ENCODE measurements at regions not wholly inside any gene's neighbourhood (a gene's known extent, or its start where the extent isn't known, plus 50 kb on each side); places are given as distances from the start of the nearest gene placed in this dataset.

DNA sequence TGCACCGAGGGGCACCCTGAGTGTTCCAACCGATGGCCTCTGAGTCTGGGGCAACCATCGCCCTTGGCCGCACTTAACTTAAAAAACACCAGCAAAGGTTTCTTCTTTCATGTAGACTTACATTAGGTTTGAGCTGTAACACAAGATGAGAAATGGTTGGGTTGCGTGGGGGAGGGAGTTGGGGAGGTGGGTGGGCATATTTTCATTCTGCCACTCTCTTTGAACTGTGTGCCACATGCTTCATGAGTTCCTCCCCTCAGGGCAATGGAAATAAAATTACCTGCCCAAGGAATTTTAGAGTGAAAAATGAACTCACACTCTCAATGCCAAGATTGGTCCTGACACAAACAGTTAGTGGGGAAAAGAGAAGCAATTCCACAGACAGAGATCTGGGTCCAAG lies 430.1 kb upstream of the USP24 start:
- no peaks in the 10 kb centered on the region for H3K79me2 ChIP-seq (ENCODE audit: insufficient read depth, low read length)
- no peaks in the 10 kb centered on the region for H3F3A ChIP-seq (ENCODE audit: insufficient read depth, low read length)
- H2AFZ ChIP-seq (ENCODE audit: low read length) = no peak overlapping the region
- no peak overlapping the region for H3K9ac ChIP-seq (ENCODE audit: low read length)
- no peak overlapping the region for H3K27ac ChIP-seq (ENCODE audit: low read depth, low read length, poor library complexity, severe bottlenecking)
- H3K9me2 ChIP-seq (ENCODE audit: low read depth, low read length) = no peaks in the 10 kb centered on the region
- no peaks in the 10 kb centered on the region for H3K36me3 ChIP-seq (ENCODE audit: insufficient read depth, low read length)
- H3K9me3 ChIP-seq (ENCODE audit: low read length) = no peaks in the 10 kb centered on the region
- no peaks in the 10 kb centered on the region for H3K4me1 ChIP-seq (ENCODE audit: insufficient read depth, low read length, severe bottlenecking)
- H3K4me3 ChIP-seq (ENCODE audit: low read depth, low read length, poor library complexity, severe bottlenecking) = no peak overlapping the region
- H3K4me2 ChIP-seq (ENCODE audit: low read length) = no peak overlapping the region
- no peaks in the 10 kb centered on the region for H4K20me1 ChIP-seq (ENCODE audit: insufficient read depth, low read length)
- H3K27me3 ChIP-seq (ENCODE audit: insufficient read depth, low read length) = no peaks in the 10 kb centered on the region
- TF ChIP-seq, protein P1, sequence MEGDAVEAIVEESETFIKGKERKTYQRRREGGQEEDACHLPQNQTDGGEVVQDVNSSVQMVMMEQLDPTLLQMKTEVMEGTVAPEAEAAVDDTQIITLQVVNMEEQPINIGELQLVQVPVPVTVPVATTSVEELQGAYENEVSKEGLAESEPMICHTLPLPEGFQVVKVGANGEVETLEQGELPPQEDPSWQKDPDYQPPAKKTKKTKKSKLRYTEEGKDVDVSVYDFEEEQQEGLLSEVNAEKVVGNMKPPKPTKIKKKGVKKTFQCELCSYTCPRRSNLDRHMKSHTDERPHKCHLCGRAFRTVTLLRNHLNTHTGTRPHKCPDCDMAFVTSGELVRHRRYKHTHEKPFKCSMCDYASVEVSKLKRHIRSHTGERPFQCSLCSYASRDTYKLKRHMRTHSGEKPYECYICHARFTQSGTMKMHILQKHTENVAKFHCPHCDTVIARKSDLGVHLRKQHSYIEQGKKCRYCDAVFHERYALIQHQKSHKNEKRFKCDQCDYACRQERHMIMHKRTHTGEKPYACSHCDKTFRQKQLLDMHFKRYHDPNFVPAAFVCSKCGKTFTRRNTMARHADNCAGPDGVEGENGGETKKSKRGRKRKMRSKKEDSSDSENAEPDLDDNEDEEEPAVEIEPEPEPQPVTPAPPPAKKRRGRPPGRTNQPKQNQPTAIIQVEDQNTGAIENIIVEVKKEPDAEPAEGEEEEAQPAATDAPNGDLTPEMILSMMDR (IDR thresholded peaks at IDR 0.05; ENCODE audit: low read length) = no peak
- no peak for TF ChIP-seq EZH2 (IDR thresholded peaks at IDR 0.05; ENCODE audit: borderline replicate concordance, low read length)

DNA sequence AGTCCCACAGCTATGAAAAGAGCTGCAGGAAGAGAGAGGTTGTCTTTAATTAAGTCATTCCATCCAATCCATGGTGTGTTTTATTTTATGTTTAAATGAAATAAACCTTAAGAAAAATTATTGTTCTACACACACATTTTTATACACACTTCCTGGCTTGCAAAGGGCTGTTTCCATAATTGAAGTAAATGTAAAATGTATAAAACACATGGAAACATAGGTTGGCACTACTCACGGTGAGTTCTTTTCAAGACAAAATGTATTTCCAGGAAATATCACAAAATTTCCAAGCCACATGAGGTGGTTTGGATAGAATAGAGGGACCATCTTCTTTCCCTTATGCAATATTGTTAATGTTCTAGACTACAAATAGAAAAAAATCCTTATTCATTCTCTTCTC lies 426.8 kb upstream of the USP24 start:
- Histone ChIP-seq H3K9me3 (ENCODE audit: low read length) (no peaks in the 10 kb centered on the region), H3K4me3 (ENCODE audit: low read depth, low read length, poor library complexity, severe bottlenecking) (no peak overlapping the region), H2AFZ (ENCODE audit: low read length) (no peak overlapping the region), H3K27me3 (ENCODE audit: insufficient read depth, low read length) (no peaks in the 10 kb centered on the region), H3K4me1 (ENCODE audit: insufficient read depth, low read length, severe bottlenecking) (no peaks in the 10 kb centered on the region), H3K9me2 (ENCODE audit: low read depth, low read length) (no peaks in the 10 kb centered on the region), H3K27ac (ENCODE audit: low read depth, low read length, poor library complexity, severe bottlenecking) (no peak overlapping the region), H3K79me2 (ENCODE audit: insufficient read depth, low read length) (no peaks in the 10 kb centered on the region), H3K9ac (ENCODE audit: low read length) (no peak overlapping the region), H3K36me3 (ENCODE audit: insufficient read depth, low read length) (no peaks in the 10 kb centered on the region), H3F3A (ENCODE audit: insufficient read depth, low read length) (no peaks in the 10 kb centered on the region), H4K20me1 (ENCODE audit: insufficient read depth, low read length) (no peaks in the 10 kb centered on the region), H3K4me2 (ENCODE audit: low read length) (no peak overlapping the region)
- no peak for TF ChIP-seq EZH2 (IDR thresholded peaks at IDR 0.05; ENCODE audit: borderline replicate concordance, low read length)
- TF ChIP-seq, protein P1 (IDR thresholded peaks at IDR 0.05; ENCODE audit: low read length) = no peak

DNA sequence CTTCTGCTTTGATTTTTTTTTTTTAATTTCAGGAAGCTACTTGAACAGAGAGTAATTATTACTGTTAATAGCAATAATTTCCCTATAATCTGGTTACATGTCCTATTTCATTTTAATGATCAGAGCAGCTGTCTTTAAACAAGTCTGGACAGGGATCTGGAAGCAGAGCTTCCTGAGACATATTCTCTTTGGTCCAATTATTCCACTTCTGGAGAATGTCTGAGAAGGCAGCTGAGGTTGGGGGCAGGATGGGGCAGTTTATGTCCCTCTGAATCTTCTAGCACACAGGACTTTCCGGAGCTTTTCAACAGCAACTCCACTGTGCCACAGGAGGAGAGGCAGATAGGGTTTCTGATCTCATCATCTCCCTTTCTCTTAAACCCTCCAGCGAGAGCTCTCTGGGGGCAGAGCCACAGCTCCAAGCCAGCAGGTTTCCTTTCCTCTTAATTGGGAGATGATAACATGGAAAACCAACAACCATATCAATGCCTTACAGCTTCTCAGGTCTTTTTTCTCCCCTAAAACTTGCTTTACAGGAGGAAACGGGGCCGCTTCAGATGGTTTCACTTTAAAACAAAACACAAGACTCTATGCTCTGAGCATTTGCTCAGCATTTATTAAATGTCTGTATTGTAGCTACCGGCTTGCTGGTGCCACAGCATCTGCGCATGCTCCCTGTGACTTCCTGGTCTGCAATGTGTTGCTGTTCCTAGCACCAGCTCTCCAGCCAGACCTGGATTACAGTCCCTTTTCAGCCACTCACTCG lies 425.7 kb upstream of the USP24 start:
- H2AFZ ChIP-seq (ENCODE audit: low read length) = no peak overlapping the region
- H3K9ac ChIP-seq (ENCODE audit: low read length) = no peak overlapping the region

More for the DNA sequence above, 425.7 kb upstream of the USP24 start:
- Histone ChIP-seq H3K36me3 (ENCODE audit: insufficient read depth, low read length) (no peaks in the 10 kb centered on the region), H3K79me2 (ENCODE audit: insufficient read depth, low read length) (no peaks in the 10 kb centered on the region), H3K9me2 (ENCODE audit: low read depth, low read length) (no peaks in the 10 kb centered on the region), H3K27me3 (ENCODE audit: insufficient read depth, low read length) (no peaks in the 10 kb centered on the region), H3F3A (ENCODE audit: insufficient read depth, low read length) (no peaks in the 10 kb centered on the region), H3K27ac (ENCODE audit: low read depth, low read length, poor library complexity, severe bottlenecking) (no peak overlapping the region), H3K4me3 (ENCODE audit: low read depth, low read length, poor library complexity, severe bottlenecking) (no peak overlapping the region), H3K4me1 (ENCODE audit: insufficient read depth, low read length, severe bottlenecking) (no peaks in the 10 kb centered on the region), H3K4me2 (ENCODE audit: low read length) (no peak overlapping the region), H4K20me1 (ENCODE audit: insufficient read depth, low read length) (no peaks in the 10 kb centered on the region), H3K9me3 (ENCODE audit: low read length) (no peaks in the 10 kb centered on the region)
- TF ChIP-seq, protein P1 (IDR thresholded peaks at IDR 0.05; ENCODE audit: low read length) = no peak
- no peak for TF ChIP-seq EZH2 (IDR thresholded peaks at IDR 0.05; ENCODE audit: borderline replicate concordance, low read length)
